SU-DHL-6 (cell line): ENCODE measurements at regions not wholly inside any gene's neighbourhood (a gene's known extent, or its start where the extent isn't known, plus 50 kb on each side); places are given as distances from the start of the nearest gene placed in this dataset.

Source experiments
- H2AFZ ChIP-seq: fragments of 200-600 bp; sonication (generic); 2 replicates; pipeline ENCODE4 v1.6.1; 2014; ENCODE audit warnings: low read depth, mild to moderate bottlenecking, moderate library complexity, mixed read lengths, antibody characterized with exemption, low read length; ENCODE audit not compliant: severe bottlenecking
- H3F3A ChIP-seq: fragments of 200-600 bp; shearing (Covaris generic); 2 replicates; pipeline ENCODE4 v1.6.0; 2016; ENCODE audit warnings: antibody characterized with exemption, mild to moderate bottlenecking; ENCODE audit not compliant: insufficient read depth
- H3K27ac ChIP-seq: fragments of 200-600 bp; sonication (generic); 2 replicates; pipeline ENCODE4 v1.5.1; 2016; ENCODE audit warnings: low read depth, mild to moderate bottlenecking, low read length, moderate library complexity, mixed read lengths
- H3K27me3 ChIP-seq: fragments of 200-600 bp; sonication (generic), shearing (Covaris generic); 2 replicates; pipeline ENCODE4 v1.6.0; 2014; ENCODE audit warnings: mild to moderate bottlenecking, low read length
- H3K36me3 ChIP-seq: fragments of 200-600 bp; sonication (generic); 2 replicates; pipeline ENCODE4 v1.6.1; 2014; ENCODE audit warnings: mild to moderate bottlenecking, low read length, mixed read lengths
- H3K4me2 ChIP-seq: fragments of 300-600, 200-600 bp; shearing (Covaris generic), sonication (generic); 2 replicates; pipeline ENCODE4 v1.6.0; 2014; ENCODE audit warnings: low read length, low read depth, mild to moderate bottlenecking; ENCODE audit not compliant: poor library complexity, severe bottlenecking
- H3K4me3 ChIP-seq: fragments of 200-600 bp; sonication (generic); 2 replicates; pipeline ENCODE4 v1.5.1; 2014; ENCODE audit warnings: antibody characterized with exemption, low read length, mild to moderate bottlenecking, mixed read lengths; ENCODE audit not compliant: insufficient read depth, poor library complexity, severe bottlenecking
- H3K79me2 ChIP-seq: fragments of 200-600 bp; sonication (generic); 2 replicates; pipeline ENCODE4 v1.6.1; 2014; ENCODE audit warnings: mild to moderate bottlenecking, low read length, moderate library complexity; ENCODE audit not compliant: insufficient read depth
- H3K9ac ChIP-seq: fragments of 200-600 bp; sonication (generic); 2 replicates; pipeline ENCODE4 v1.7.0; 2014; ENCODE audit warnings: mild to moderate bottlenecking, low read length
- H3K9me2 ChIP-seq: fragments of 200-600 bp; sonication (generic); replicated peaks from 2 replicates; pipeline ENCODE4 v1.6.1; 2014; ENCODE audit warnings: low read length; ENCODE audit not compliant: insufficient read depth
- H3K9me3 ChIP-seq: fragments of 200-600 bp; sonication (generic); 2 replicates; pipeline ENCODE4 v1.6.1; 2014; ENCODE audit warnings: low read length, mixed read lengths; ENCODE audit not compliant: insufficient read depth
- H4K20me1 ChIP-seq: fragments of 200-600 bp; sonication (generic); 2 replicates; pipeline ENCODE4 v1.6.1; 2014; ENCODE audit warnings: low read depth, mild to moderate bottlenecking, antibody characterized with exemption, low read length, moderate library complexity, mixed read lengths
- CTCF ChIP-seq: fragments of 200-600 bp; sonication (generic); IDR thresholded peaks from one replicate; pipeline ENCODE4 v1.5.1; 2017; ENCODE audit warnings: antibody characterized with exemption, mild to moderate bottlenecking, low read length, moderate library complexity; ENCODE audit not compliant: insufficient read depth, poor library complexity, severe bottlenecking
- EZH2phosphoT487 ChIP-seq: fragments of 200-600 bp; sonication (generic), shearing (Covaris generic); conservative IDR thresholded peaks from 2 replicates; pipeline ENCODE4 v1.6.1; 2018; ENCODE audit warnings: mild to moderate bottlenecking, antibody characterized with exemption, low read length, moderate library complexity, mixed read lengths

- H3K36me3 ChIP-seq, result no peaks in the 10 kb centered on the region
- H3K9me3 ChIP-seq, result no peaks in the 10 kb centered on the region
- H3K79me2 ChIP-seq, result no peaks in the 10 kb centered on the region
- H3K9me2 ChIP-seq, result no peaks in the 10 kb centered on the region
- no peak overlapping the region for H3K27ac ChIP-seq
- H3F3A ChIP-seq, result no peaks in the 10 kb centered on the region
- no peaks in the 10 kb centered on the region for H4K20me1 ChIP-seq
- no peak overlapping the region for H3K4me2 ChIP-seq
- no peak overlapping the region for H2AFZ ChIP-seq
- H3K4me3 ChIP-seq, result no peak overlapping the region
- TF ChIP-seq EZH2phosphoT487 (no peak), CTCF (no peak)
- no peak overlapping the region for H3K9ac ChIP-seq
- H3K27me3 ChIP-seq, result no peaks in the 10 kb centered on the region
These were observed 109.4 kb downstream of the GYPC start for GRCh38 chr2:126765395-126765794.

DNA sequence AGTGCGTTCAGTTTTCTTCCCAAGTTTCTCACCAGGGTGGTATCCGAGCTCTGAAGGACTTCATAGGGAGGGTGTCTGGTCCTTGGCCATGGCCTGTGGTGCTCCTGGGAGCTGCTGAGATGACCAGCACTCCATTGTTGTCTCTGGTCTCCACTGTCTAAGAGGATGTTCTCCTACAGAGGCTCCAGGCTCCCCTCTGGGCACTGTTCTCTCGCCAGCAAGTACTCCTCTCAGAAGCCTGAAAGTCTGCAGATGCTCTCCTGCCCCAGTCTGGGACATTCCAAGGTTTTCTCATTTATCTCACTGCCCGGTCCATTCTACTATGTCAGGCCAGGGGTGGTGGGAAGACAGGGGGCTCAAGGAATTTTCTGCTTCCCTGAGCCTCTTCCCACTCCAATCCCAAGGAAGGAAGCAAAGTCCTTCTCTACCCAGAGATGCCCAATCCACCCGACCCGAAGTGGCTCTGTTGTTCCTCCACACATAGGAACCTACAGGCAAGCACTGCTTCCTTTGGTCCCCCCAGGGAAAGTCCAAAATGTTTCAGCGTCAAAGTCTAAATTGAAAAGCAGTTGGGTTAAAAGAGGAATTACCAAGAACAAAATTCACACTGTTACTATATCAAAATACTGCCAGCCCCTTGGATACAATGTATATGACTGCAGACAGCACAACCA lies 110.5 kb downstream of the GYPC start:
- Histone ChIP-seq H3F3A (no peaks in the 10 kb centered on the region), H4K20me1 (no peaks in the 10 kb centered on the region), H3K4me3 (no peak overlapping the region), H3K4me2 (no peak overlapping the region), H3K36me3 (no peaks in the 10 kb centered on the region), H3K9ac (no peak overlapping the region), H3K79me2 (no peaks in the 10 kb centered on the region), H3K9me3 (no peaks in the 10 kb centered on the region), H3K27ac (no peak overlapping the region), H2AFZ (no peak overlapping the region), H3K27me3 (no peaks in the 10 kb centered on the region), H3K9me2 (no peaks in the 10 kb centered on the region)
- no peak for TF ChIP-seq EZH2phosphoT487
- TF ChIP-seq CTCF, result no peak

DNA sequence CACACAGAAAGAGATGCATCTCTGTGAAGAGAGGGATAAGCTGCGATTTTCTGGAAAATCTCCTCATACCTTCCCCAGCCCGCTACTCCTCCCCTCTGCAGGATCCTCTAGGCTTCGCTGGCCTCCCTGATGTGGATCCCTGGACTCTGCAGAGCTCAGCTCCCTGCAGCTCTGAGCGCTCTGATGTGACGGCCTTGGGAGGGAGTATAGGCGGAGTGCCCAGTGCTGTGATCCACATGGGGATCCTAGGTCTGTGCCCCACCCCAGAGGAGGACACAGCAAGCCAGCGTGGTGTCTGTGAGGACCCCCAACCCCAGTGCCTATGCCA lies 111.0 kb downstream of the GYPC start:
- Histone ChIP-seq H3K9me3 (no peaks in the 10 kb centered on the region), H3K4me3 (no peak overlapping the region), H3K9me2 (no peaks in the 10 kb centered on the region), H3K79me2 (no peaks in the 10 kb centered on the region), H3K4me2 (no peak overlapping the region), H3K27me3 (no peaks in the 10 kb centered on the region), H3K9ac (no peak overlapping the region), H4K20me1 (no peaks in the 10 kb centered on the region), H3K27ac (no peak overlapping the region), H3K36me3 (no peaks in the 10 kb centered on the region), H2AFZ (no peak overlapping the region), H3F3A (no peaks in the 10 kb centered on the region)
- TF ChIP-seq CTCF (no peak), EZH2phosphoT487 (no peak)

GRCh38 chr2:126769118-126769517 lies 113.2 kb downstream of the GYPC start:
- Histone ChIP-seq H3K27me3 (no peaks in the 10 kb centered on the region), H3K9me3 (no peaks in the 10 kb centered on the region), H3K27ac (no peak overlapping the region), H3K9ac (no peak overlapping the region), H2AFZ (no peak overlapping the region), H3K79me2 (no peaks in the 10 kb centered on the region), H4K20me1 (no peaks in the 10 kb centered on the region), H3K36me3 (no peaks in the 10 kb centered on the region), H3K4me3 (no peak overlapping the region), H3K9me2 (no peaks in the 10 kb centered on the region), H3F3A (no peaks in the 10 kb centered on the region), H3K4me2 (no peak overlapping the region)
- no peak for TF ChIP-seq EZH2phosphoT487
- no peak for TF ChIP-seq CTCF
